Right atrium auricular region (tissue), 2 donors: ENCODE measurements at regions not wholly inside any gene's neighbourhood (a gene's known extent, or its start where the extent isn't known, plus 50 kb on each side); places are given as distances from the start of the nearest gene placed in this dataset.
A peak's percentile ranks its signal among the peaks of the same experiment; 100 is the strongest.

Experiments
- DNase-seq: peaks from one replicate; pipeline ENCODE4 v3.0.0-alpha.2; 2019; ENCODE audit warnings: low spot score
- H3K27ac ChIP-seq, 2 donors: fragments of 200-600 bp; sonication (generic); 1 replicate in 1 of 2; 2 replicates in 1 of 2; pipeline ENCODE4 v1.5.1; 2016 to 2019
- H3K27me3 ChIP-seq, 2 donors: fragments of 200-600 bp; sonication (generic); one replicate each; pipeline versions ENCODE4 v1.5.1 to v1.6.0; 2017 to 2019
- H3K36me3 ChIP-seq: fragments of 200-600 bp; sonication (generic); one replicate; pipeline ENCODE4 v1.5.1; 2016
- H3K4me1 ChIP-seq, 2 donors: fragments of 200-600 bp; sonication (generic); one replicate each; pipeline versions ENCODE4 v1.5.1 to v1.6.0; 2017 to 2019
- H3K4me3 ChIP-seq, 2 donors: fragments of 200-600 bp; sonication (generic); 1 replicate in 1 of 2; 2 replicates in 1 of 2; pipeline ENCODE4 v1.5.1; 2017 to 2019; ENCODE audit warnings: mild to moderate bottlenecking in 1 of 2, moderate library complexity in 1 of 2
- H3K9me3 ChIP-seq, 2 donors: fragments of 200-600 bp; sonication (generic); one replicate each; pipeline ENCODE4 v1.5.1; 2019
- TF ChIP-seq, protein P1 (sequence below), 2 donors: fragments of 200-600 bp; sonication (generic); IDR thresholded peaks; one replicate each; pipeline ENCODE4 v1.5.1; 2019; ENCODE audit warnings: antibody characterized with exemption in 2 of 2

DNA sequence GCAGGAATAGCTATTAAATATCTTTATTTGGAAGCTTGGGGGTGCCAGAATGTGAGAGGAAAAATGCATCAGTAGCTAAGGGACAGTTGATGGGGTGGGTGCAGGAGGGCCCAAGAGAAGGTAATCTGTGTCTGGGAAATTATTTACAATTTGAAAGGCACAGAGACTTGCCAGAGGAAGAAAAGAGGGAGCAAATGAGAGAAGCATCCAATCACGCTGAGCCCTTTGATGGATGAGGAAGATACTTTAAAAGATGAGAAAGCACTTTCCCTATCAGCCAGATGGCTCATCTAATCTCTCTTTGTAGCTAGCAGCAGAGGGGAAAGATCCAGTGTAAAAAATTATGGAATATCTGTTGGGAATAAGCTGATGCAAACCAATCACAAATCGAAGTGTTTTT, 57.0 kb upstream of the ABCA1 start:
- H3K9me3 ChIP-seq = no peaks in the 10 kb centered on the region
- H3K27ac ChIP-seq = no peak overlapping the region
- H3K27me3 ChIP-seq = no peaks in the 10 kb centered on the region
- no peak for DNase-seq
- H3K4me3 ChIP-seq = no peak overlapping the region
- H3K36me3 ChIP-seq = no peaks in the 10 kb centered on the region
- peaks cover 0 to 6% of the 10 kb centered on the region in 2 donors for H3K4me1 ChIP-seq
- TF ChIP-seq, protein P1, sequence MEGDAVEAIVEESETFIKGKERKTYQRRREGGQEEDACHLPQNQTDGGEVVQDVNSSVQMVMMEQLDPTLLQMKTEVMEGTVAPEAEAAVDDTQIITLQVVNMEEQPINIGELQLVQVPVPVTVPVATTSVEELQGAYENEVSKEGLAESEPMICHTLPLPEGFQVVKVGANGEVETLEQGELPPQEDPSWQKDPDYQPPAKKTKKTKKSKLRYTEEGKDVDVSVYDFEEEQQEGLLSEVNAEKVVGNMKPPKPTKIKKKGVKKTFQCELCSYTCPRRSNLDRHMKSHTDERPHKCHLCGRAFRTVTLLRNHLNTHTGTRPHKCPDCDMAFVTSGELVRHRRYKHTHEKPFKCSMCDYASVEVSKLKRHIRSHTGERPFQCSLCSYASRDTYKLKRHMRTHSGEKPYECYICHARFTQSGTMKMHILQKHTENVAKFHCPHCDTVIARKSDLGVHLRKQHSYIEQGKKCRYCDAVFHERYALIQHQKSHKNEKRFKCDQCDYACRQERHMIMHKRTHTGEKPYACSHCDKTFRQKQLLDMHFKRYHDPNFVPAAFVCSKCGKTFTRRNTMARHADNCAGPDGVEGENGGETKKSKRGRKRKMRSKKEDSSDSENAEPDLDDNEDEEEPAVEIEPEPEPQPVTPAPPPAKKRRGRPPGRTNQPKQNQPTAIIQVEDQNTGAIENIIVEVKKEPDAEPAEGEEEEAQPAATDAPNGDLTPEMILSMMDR (IDR thresholded peaks at IDR 0.05) = no peak

DNA sequence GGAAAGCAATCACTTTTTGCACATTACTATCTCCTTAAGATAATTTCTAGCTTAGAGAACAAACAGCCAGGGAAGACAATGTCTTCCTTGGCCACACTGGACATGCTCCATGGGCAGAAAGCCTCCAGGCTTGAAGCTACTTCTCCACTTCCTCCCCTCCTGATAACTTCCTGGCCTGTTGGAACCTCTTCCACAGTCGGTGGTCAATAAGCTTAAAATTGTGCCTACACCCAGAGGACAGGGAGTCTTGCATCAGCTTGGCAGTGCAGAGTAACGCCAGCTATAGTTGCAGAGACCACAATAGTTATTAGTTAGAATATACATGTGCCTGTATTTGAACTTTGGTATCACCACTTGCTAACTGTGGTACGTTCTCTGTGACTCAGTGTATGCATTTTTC, 58.1 kb upstream of the ABCA1 start:
- no peak for DNase-seq
- Histone ChIP-seq H3K4me1 (peaks cover 0 to 16% of the 10 kb centered on the region in 2 donors), H3K27ac (no peak overlapping the region), H3K9me3 (no peaks in the 10 kb centered on the region), H3K36me3 (no peaks in the 10 kb centered on the region), H3K4me3 (no peak overlapping the region), H3K27me3 (no peaks in the 10 kb centered on the region)
- TF ChIP-seq, protein P1 (IDR thresholded peaks at IDR 0.05) = no peak

DNA sequence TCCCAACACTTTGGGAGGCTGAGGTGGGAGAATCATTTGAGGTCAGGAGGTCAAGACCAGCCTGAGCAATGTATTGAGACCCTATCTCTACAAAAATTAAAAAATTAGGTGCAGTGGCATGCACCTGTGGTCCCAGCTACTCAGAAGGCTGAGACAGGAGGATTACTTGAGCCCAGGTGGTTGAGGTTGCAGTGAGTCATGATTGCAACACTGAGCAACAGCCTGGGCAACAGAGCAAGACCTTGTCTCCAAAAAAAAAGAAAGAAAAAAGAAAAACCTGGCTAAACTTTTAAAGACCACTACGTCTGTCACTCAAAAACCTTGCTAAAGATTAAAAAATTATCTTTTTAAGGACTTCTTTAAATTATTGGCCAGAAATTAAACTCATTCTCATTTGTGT, 59.8 kb upstream of the ABCA1 start:
- TF ChIP-seq, protein P1 (IDR thresholded peaks at IDR 0.05) = no peak
- H3K27me3 ChIP-seq = no peaks in the 10 kb centered on the region
- no peaks in the 10 kb centered on the region for H3K9me3 ChIP-seq
- H3K4me3 ChIP-seq = no peak overlapping the region
- no peak for DNase-seq
- no peak overlapping the region for H3K27ac ChIP-seq
- peaks cover 0 to 25% of the 10 kb centered on the region in 2 donors for H3K4me1 ChIP-seq
- H3K36me3 ChIP-seq = no peaks in the 10 kb centered on the region

DNA sequence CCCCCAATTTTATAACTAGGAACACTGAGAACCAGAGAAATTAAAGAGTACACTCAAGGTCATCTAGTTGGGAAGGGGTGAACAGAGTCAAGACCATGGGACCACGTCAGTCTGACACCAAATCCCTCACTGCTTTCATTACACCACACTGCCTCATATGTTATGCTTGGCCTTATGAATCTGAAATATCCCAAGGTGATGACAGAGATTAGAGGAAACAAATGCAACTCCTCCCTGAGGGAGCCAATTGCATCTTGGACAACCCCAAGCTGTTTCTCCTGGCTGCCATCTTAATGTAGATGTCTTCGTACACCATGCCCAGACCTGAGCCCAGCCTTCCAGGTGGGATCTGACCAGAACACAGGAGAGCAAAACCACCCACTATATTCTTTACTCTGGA, 60.6 kb upstream of the ABCA1 start:
- Histone ChIP-seq H3K4me3 (no peak overlapping the region), H3K4me1 (peaks cover 0 to 32% of the 10 kb centered on the region in 2 donors), H3K27me3 (no peaks in the 10 kb centered on the region), H3K9me3 (no peaks in the 10 kb centered on the region), H3K36me3 (no peaks in the 10 kb centered on the region), H3K27ac (no peak overlapping the region)
- TF ChIP-seq, protein P1 (IDR thresholded peaks at IDR 0.05) = no peak
- DNase-seq = no peak

DNA sequence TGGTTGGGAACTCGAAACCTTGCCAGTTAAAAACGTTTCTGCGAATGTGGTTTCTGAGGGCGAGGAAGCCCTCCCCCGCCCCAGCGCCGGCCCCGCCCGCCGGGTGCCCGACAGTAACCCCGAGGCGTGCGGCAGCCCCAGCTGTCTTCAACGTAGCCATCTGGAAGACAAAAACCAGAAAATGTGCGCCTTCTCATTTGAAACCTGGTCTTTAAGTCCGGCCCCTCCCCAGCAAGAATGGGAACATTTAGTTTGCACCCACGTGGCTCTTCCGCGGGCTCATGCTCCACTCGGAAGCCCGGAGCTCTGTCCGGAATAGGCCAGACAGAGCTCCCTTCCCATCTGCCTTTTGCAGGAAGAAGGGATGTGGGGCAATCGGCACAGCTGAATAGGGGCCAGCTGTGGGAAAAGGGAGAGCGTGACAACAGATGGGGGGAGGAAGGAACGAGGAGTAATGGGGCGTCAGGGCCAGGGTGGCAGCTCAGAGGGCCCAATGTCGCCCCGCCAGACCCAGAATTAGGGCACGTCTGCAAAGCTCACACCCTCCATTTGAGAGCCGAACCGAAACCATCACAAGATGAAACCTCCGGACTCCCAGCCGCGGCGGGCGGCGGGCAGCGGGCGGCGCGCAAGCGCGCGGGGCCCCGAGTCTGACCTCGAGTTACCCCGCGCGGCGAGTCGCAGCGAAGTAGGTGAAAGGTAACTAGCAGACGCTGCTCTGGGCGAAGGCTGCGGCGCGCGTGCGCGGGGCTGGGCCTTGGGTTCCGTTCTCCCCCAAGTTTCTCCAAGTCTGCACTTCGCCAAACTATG, 63.4 kb upstream of the ABCA1 start:
- peaks cover 0 to 41% of the 10 kb centered on the region in 2 donors for H3K4me1 ChIP-seq
- H3K9me3 ChIP-seq = no peaks in the 10 kb centered on the region
- H3K36me3 ChIP-seq = no peaks in the 10 kb centered on the region

More for the DNA sequence above, 63.4 kb upstream of the ABCA1 start:
- no peaks in the 10 kb centered on the region for H3K27me3 ChIP-seq
- peak overlapping the region; percentile 54 to 69 for H3K4me3 ChIP-seq
- peak; percentile 97 for DNase-seq
- H3K27ac ChIP-seq = peak overlapping the region; percentile 90 to 96
- TF ChIP-seq, protein P1 (IDR thresholded peaks at IDR 0.05) = no peak
